Stimulated activated CD4-positive, alpha-beta T cell treated with anti-CD3 and anti-CD28 coated beads, TNF-alpha, amount 100 ng/mL, for 48 hours (primary cell): ENCODE measurements at regions not wholly inside any gene's neighbourhood (a gene's known extent, or its start where the extent isn't known, plus 50 kb on each side); places are given as distances from the start of the nearest gene placed in this dataset.
"Not testable (repeated sequence)": the region's sequence is repeated elsewhere in the genome, so short reads cannot be mapped to it uniquely, and the experiment has no call there.

ENCODE experiments used
- DNase-seq, 3 donors: peaks; one replicate each; pipeline ENCODE4 v3.0.0-alpha.2; 2020; ENCODE audit warnings: low read depth in 3 of 3

DNA sequence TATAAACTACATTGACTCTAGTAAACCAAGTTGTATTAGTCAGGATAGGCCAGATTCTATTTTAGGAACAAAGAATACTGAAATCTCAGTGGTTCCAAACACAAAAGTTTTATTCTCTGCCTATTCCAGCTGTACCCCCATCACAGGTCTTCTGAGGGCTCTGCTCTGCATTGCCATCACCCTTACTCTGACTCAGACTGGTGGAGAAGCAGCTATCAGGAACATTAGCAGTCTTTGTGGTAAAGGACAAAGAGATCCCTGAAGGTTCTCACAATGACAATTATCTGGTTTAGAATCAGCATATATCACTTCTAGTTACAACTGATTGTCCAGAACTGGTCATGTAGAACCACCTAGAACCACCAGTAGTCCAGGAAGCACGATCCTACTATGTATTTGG lies 251.1 kb downstream of the GLUD2 start:
- DNase-seq, result no peak

DNA sequence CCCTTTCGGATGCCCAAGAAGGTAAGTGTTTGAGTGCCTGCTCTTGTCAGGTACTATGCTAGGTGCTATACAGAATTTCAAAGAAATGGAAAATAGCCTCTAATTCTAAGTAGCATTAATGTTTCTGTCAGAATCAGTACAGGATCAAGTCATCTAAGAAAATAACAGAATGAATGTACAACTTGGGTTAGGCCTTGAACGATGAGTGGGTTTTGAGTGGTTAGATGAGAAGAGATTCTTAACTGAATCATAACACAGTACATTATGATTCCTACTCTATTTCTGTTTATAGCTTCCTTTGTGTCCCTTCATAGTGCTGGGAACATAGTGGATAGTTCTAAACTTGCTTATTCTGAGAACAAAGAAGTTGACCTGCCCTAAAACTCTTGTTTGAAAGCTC lies 253.9 kb downstream of the GLUD2 start:
- DNase-seq, result no peak

DNA sequence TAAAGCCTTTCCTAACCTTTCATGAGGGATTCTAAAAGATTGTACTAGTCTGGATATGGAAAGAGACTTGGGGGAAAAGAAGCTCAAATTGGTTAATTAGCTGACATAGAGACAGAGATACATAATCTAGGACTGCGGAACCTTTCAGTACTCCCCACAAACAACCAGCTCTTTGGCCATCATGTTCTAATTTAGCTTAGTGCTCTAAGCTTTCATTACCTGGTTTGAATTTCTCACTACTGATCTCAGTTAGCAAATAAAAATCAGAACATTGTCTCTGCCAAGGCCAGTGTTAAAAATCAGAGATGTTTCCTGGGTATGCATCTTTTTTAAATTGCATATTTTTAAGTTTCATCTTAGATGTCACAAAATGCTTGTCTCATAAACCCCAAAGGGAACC lies 254.4 kb downstream of the GLUD2 start:
- no peak for DNase-seq

DNA sequence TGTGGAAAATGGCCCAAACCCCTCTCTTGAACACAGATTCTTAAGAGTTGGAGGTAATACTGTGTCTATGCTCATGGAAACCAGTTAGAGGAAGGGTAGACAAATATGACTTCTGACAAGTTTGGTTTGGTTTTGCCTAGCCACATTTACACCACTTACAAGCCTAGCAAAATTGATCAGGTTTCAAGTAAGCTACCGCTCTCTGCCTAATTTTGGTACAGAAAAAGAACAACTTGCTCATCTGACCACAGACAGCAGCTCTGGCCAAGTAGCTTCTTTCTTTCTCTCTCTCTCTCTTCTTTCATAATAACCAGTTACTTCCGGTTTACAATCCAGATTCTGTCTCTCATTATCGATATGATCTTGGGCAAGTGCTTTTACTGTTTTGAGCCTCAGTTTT lies 260.0 kb downstream of the GLUD2 start:
- DNase-seq, result no peak

DNA sequence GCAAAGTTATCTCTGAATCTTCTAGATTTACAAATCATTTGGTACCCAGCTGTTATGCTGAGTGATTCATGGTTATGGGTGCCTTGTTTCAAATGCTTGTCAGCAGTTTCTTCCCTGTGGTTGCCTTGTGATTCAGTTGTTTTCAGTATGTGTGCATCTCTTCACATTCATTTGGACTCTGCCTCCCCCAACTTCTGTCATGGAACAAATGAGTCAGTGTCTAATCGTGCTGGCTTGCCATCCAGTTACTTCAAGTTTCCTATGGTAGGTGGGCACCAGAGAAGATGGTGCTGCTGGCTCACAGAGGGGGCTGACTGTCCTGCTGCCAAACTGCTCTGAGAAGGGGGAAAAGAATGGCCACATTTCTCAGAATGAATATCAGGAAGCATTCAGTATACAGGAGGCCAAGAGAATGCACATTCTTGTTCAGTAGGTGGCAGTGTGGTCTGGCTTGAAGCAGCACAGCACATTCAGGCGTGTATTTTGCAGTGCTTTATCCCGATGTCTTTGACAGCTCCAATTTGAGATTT lies 260.9 kb downstream of the GLUD2 start:
- DNase-seq, result peak; percentile 42 to 57 (median 54)

DNA sequence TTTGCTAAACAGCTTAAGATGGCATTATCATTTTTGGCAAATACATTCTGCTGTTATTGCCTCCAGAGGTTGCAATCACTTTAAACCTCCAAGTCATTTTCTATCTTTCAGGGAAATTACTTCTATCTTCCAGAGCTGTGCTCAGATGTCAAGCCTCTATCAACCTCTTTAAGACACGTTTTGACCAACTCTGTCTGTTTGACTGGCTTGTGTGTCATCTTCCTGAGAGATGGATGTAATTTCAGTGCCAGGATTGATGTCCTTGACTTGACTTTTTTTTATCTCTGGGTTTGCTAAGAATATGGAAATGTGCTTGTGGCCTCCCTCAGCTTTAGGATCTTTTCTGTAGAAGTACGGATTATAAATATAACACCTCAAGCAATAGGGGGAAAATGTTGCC lies 263.4 kb downstream of the GLUD2 start:
- no peak for DNase-seq

DNA sequence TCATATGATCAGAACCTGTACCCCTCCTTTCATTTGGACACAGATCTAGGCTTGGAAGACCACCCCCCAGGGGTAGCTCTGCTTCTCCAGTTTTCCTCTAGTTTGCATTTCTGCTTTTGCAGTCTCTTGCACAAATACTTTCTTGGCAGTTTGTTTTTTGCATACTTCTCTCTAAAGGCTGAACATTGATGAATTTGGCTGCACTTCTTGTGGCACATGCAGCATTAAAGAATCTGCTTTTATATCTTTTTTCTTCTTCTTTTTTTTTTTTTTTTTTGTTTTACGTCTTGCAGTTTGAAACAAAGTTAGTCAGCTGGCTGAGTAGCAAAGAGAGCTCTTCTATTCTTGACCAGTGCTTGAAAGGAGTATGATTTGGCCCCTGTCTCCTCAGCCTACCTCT lies 273.0 kb downstream of the GLUD2 start:
- DNase-seq, result no peak

DNA sequence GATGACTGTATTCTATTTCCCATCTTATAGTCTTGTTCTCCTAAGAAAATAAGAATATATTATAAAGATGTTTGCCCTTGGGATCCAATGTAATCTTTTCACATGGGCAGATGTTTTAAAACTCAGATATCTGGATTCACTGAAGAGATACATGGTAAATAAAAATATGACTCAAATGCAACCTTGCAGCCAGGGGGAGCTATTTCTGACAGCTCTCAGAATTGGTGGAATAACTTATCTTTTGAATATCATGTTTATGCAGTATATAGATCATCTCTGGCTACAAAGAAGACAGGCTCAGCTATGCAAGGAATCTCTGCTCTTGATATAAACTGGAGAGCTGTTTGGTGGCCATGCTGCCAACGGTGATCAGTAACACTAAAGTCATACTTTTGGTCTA lies 274.7 kb downstream of the GLUD2 start:
- DNase-seq, result no peak

DNA sequence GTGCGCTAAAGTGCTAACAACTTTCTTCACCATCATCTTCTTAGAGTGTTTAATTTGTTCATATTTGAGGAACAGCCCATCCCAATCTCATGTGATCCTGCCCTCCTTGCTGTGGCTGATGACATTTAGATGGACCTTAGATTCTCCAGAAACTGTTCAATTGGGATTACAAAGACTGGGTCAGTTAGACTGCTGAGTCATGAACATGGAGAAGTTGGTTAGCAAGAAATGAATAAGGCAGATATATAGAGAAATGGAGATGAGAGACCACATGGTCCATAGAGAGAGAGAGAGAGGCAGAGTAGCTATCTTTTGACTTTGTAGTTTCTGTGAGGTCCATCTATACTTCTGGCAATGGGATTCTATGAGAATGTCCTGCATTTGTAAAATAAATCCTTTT lies 275.9 kb downstream of the GLUD2 start:
- no peak for DNase-seq

DNA sequence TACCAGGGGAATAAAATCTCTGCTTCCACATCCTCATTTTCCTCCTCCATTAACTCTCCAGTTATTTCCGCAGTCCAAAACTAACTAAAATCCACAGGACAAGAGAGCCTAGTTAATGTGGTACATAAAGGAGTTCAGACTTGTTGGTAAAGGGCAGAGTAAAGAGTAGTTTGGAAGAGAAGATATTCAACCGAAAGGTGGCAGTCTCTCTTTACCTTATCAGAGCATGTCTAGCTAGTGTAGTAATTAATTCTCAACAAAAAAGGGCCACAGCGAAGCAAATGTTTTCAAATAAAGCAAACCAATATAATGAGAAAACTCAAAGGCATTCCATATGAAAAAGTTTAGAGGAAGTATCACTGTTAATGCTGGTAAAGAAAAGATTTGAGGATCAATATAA lies 286.5 kb downstream of the GLUD2 start:
- DNase-seq, result no peak

DNA sequence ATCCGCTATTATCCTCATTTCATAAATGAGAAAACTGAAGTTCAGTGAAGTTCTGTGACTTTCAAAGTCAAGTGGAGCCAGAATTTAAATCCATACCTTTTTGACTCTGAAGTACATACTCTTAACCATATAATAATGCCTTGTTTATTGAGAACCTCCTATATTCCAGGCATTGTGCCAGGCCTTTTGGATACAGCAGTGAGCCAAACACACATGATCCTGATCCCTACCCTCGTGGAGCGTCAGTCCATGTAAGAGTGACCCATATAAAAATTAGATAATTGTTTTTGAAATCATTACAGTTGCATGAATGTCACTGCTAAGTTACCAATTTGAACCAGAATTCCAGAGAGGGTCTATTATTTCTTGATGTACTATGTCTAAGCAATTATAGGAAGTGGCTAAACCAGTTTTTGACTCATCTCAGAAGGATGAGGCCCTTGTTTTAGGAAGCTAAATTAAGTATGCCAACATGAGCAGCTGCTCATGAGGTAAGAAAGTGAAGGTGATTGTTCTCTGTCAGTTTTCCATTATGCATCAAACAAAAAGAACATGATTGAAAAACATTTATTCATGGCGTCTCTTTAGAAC lies 289.5 kb downstream of the GLUD2 start:
- DNase-seq, result no peak

DNA sequence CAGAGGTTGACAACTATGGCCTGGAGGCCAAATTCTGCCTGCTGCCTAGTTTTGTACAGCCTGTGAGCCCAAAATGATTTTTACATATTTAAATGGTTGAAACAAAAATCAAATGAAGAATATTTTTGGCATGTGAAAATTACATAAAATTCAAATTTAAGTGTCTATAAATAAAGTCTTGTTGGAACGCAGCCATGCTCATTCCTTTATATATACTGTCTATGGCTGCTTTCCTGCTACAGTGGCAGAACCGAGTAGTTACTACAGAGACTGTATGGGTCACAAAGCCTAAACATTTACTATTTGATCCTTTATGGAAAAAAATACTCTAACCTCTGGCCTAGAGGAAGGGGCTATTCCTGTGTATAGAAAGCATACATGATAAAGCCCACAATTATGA lies 290.4 kb downstream of the GLUD2 start:
- no peak for DNase-seq

DNA sequence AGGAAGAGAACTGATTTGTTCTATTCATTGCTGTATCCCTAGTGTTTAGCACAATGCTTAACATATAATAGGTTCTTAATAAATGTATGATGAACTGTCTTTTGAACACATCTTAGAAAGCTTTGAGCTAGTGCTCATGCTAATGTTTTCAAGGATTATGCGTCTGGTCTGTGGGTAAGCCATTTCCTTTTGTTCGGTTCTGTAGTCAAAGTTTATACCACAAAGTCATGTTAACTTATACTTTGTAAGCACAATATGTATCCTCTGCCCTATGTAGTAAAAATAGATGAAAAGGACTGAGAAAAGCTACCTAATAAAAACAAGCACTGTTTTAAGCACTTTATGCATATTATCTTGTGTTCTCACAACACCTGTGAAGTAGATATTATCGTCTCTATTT lies 301.9 kb downstream of the GLUD2 start:
- no peak for DNase-seq

DNA sequence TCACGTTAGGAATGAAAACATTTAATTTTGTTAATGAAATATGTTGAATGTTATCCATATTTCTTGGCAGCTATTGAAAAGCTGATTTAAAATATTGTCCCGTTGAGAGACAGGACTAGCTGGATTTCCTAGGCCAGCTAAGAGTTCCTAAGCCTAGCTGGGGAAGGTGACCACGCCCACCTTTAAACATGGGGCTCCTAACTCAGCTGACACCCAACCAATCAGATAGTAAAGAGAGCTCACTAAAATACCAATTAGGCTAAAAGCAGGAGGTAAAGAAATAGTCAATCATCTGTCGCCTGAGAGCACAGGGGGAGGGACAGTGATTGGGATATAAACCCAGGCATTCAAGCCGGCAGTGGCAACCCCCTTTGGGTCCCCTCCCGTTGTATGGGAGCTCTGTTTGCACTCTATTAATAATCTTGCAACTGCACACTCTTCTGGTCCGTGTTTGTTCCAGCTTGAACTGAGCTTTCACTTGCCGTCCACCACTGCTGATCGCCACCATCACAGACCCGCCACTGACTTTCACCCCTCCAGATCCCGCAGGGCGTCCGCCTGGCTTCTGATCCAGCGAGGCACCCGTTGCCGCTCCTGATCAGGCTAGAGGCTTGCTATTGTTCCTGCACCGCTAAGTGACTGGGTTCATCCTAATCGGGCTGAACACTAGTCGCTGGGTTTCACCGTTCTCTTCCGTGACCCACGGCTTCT lies 308.9 kb downstream of the GLUD2 start:
- no peak for DNase-seq

DNA sequence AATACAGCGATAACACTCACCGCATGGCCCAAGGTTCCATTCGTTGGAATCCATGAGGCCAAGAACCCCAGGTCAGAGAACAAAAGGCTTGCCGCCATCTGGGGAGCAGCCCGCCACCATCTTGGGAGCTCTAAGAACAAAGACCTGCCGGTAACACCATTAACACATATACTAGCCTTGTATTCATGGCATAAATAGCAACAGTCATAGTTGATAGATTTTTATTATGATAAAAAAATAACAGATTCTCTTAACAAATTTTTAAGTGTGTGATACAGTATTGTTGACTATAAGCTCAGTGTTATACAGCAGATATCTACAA lies 309.4 kb downstream of the GLUD2 start:
- DNase-seq, result no peak

DNA sequence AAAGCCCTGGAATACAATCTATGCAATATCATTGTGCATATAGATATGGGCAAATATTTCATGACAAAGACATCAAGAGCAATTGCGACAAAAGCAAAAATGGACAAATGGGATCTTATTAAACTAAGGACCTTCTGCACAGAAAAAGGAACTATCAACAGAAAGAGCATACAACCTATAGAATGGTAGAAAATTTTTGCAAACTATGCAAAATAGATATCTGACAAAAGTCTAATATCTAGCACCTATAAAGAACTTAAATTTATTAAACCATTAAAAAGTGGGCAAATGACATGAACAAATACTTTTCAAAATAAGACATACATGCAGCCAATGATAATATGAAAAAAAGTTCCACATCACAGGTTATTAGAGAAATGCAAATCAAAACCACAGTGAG lies 312.9 kb downstream of the GLUD2 start:
- DNase-seq, result no peak

DNA sequence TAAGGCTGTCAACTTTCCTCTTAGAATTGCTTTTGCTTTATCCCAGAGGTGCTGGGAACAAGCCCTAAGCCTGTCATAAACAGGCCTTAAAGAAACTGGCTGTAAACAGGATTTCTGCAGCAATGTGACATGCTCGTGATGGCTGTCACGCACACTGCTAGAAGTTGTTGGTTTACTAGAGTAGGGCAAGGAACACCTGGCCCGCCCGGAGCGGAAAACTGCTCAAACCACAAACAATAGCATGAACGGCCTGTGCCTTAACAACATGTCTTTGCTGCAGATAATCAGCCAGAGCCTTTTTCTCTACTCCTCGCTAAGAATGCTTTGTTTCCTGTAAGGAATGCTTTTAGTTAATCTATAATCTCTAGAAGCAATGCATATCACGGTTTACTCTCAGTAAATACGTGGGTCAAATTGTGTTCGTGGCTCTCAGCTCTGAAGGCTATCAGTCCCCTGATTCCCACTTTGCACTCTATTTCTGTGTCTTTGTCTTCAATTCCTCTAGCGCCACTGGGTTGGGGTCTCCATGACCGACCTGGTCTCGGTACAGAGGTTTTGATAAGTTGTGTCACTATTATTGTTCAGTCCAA lies 318.3 kb downstream of the GLUD2 start:
- DNase-seq, result no peak

DNA sequence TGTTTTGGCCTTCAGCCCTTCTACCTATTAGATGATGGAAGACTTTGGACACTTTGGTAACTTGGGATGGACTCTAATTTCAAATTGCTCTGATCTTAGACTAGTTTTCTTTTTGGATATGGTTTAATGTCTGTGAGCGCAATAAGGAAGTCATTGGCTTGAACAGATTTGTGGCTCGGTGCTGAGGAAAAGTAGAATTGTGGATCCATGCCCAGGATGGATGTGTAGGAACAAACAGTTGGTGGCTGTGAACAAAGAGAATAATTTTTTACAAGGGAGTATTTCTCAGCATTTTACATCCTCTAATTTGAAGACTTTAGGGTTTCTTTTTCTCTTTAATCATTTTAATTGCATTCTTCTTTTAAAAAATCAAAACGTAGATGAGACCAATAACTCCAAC lies 327.1 kb downstream of the GLUD2 start:
- no peak for DNase-seq

DNA sequence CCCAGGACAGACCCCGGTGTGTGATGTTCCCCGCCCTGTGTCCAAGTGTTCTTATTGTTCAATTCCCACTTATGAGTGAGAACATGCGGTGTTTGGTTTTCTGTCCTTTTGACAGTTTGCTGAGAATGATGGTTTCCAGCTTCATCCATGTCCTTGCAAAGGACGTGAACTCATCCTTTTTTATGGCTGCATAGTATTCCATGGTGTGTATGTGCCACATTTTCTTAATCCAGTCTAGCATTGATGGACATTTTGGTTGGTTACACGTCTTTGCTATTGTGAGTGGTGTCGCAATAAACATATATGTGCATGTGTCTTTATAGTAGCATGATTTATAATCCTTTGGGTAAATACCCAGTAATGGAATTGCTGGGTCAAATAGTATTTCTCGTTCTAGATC lies 334.5 kb downstream of the GLUD2 start:
- not testable (repeated sequence) for DNase-seq

DNA sequence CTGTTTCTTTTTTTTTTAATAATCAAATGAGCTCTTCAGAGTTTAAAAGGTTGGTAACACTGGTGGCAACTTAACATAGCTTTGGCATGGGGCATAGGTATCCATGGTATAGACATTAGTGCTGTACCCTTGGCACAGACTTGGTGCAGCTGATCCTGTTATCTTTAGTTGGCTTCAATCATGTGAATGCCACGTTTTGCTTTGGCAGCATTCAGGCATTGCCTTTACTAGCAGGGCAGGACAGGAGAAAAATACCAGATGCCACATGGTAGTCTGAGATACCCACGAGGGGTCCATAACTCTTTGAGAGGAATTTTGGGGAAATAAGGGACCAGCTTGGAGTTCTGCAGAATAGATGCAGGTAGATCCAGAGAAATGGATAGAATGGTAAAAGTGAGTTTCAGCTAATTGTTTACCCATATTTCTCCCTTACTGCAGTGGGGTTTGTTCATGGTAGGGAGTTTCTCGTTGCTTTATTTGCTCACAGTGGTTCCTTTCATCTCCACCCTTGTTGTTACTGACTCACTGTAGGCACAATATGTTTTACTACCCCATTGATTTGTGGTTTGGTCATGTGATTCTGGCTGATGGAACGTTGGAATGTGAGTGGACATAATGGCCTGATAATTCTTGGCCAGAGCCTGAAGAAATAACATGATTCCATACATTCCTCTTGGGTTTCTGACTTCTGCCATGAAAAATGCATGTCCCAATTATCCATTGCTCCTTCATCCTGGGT lies 342.7 kb downstream of the GLUD2 start:
- no peak for DNase-seq

DNA sequence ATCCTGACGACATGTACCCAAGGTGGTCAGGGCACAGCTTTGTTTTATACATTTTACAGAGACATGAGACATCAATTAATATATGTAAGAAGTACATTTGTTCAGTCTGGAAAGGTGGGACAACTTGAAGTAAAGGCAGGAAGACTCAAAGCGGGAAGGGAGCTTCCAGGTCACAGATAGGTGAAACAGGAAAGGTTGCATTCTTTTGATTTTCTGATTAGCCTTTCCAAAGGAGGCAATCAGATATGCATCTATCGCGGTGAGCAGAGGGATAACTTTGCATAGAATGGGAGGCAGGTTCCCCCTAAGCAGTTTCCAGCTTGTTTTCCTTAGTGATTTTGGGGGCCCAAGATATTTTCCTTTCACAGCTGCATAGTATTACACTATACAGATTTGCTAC lies 358.4 kb downstream of the GLUD2 start:
- no peak for DNase-seq

DNA sequence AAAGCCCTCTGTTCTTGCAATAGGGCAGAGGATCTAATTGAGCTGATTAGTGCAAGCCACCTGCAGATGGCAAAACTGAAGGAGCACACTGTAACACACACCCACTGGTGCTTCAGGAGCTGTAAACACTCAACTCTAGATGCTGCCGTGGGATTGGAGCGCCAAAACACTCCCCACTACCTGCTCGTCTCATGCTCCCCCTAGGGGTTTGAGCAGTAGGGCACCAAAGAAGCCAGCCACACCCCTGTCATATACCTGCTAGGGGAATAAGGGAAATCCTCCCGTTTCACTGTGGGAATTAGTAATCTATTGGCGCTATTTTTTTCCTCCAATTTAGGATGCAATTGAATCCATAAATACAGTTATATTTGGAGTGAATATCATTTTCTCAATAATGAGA lies 360.2 kb downstream of the GLUD2 start:
- no peak for DNase-seq

DNA sequence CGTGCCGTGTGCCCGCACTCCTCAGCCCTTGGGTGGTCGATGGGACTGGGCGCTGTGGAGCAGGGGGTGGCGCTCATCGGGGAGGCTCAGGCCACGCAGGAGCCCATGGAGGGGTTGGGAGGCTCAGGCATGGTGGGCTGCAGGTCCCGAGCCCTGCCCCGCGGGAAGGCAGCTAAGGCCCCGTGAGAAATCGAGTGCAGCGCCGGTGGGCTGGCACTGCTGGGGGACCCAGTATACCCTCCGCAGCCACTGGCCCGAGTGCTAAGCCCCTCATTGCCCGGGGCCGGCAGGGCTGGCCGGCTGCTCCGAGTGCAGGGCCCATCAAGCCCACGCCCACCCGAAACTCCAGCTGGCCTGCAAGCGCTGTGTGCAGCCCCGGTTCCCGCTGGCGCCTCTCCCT lies 384.1 kb downstream of the GLUD2 start:
- DNase-seq, result not testable (repeated sequence)
